GM20000 (cell line): ENCODE measurements at regions not wholly inside any gene's neighbourhood (a gene's known extent, or its start where the extent isn't known, plus 50 kb on each side); places are given as distances from the start of the nearest gene placed in this dataset.

Source experiments
- DNase-seq: peaks from one replicate; pipeline ENCODE4 v3.0.0; 2012; ENCODE audit warnings: low spot score
- TF ChIP-seq, protein P1 (sequence below): IDR thresholded peaks from 2 replicates; pipeline ENCODE4 v1.5.1; 2012; ENCODE audit warnings: mild to moderate bottlenecking, control low read depth; ENCODE audit errors: extremely low read depth, missing control alignments

DNA sequence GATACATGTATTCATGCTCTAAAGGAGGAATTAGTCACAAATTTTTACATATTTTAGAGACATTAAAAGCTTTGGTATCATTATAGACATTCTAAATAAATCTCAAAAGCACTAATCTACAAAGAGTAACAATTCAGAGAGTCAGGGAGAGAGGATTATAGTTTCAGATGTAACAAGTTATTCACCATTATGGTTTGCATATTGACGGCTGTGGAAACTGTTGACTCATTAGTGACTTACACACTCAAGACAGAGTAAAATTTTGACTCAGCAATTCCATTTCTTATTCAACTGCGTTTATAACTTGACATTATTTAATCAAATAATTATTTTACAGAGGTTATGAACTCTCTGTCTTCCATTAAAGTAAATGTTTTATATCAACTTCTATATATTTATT lies 95.4 kb upstream of the SEMA3C start:
- no peak for DNase-seq
- TF ChIP-seq, protein P1, sequence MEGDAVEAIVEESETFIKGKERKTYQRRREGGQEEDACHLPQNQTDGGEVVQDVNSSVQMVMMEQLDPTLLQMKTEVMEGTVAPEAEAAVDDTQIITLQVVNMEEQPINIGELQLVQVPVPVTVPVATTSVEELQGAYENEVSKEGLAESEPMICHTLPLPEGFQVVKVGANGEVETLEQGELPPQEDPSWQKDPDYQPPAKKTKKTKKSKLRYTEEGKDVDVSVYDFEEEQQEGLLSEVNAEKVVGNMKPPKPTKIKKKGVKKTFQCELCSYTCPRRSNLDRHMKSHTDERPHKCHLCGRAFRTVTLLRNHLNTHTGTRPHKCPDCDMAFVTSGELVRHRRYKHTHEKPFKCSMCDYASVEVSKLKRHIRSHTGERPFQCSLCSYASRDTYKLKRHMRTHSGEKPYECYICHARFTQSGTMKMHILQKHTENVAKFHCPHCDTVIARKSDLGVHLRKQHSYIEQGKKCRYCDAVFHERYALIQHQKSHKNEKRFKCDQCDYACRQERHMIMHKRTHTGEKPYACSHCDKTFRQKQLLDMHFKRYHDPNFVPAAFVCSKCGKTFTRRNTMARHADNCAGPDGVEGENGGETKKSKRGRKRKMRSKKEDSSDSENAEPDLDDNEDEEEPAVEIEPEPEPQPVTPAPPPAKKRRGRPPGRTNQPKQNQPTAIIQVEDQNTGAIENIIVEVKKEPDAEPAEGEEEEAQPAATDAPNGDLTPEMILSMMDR = no peak

DNA sequence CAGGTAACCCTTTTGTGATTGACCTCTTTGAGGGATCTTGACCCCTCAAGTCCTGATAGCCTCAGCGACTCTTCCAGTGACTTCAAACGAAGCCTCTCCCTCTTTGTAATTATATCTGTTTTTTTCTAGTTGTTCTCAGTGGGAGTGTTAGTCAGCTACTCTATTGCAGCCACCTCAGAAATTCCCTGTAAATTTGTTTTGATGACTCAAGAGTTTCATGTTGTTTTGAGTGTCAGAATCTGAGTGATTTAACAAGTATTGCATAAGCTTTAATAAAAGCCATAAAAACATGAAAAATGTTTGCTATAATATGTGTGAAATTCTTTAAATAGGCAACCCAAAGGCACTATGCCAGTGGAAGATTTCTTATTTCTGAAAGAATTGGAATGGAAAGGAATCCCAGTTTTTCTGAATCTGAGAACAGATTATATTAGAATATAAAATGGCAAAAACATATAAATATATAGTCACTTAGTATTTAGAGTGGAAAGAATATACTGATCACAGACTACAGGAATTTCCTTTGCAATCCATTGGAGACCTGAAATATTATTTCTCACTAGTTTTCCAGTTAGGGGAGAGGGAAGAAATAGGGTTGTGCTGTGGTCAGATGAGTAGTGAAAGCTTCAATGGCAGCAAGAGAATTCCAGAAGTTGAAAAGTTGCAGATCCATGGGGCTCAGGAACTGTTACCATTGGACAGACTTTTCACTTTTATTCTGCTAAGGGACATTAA lies 94.4 kb upstream of the SEMA3C start:
- TF ChIP-seq, protein P1 = no peak
- no peak for DNase-seq

DNA sequence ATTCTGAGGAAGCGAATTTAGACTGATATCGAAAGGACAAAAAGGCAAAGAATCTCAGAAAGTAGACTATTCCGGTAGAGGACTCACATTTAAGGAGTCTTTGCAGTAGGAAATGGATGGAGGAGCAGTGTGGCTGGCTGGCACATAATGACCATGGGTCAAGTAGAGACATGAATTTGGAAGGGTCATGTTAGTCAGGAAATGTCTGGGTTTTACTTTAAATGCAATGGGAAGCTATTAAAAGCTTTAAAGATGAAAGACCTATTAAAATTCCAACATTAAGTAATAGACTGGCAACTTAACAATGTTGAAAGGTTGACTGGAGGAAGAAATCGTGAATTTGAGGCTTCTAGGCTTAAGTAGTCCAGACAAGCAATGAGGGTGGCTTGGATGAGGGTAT lies 90.0 kb upstream of the SEMA3C start:
- TF ChIP-seq, protein P1 = no peak
- no peak for DNase-seq

GRCh38 chr7:81007051-81007450 lies 88.2 kb upstream of the SEMA3C start:
- TF ChIP-seq, protein P1 = no peak
- DNase-seq = no peak

GRCh38 chr7:81005254-81005653 lies 86.4 kb upstream of the SEMA3C start:
- TF ChIP-seq, protein P1 = no peak
- no peak for DNase-seq

- no peak for DNase-seq
- TF ChIP-seq, protein P1 = no peak
Observed at GRCh38 chr7:81004098-81004497, 85.2 kb upstream of the SEMA3C start.

DNA sequence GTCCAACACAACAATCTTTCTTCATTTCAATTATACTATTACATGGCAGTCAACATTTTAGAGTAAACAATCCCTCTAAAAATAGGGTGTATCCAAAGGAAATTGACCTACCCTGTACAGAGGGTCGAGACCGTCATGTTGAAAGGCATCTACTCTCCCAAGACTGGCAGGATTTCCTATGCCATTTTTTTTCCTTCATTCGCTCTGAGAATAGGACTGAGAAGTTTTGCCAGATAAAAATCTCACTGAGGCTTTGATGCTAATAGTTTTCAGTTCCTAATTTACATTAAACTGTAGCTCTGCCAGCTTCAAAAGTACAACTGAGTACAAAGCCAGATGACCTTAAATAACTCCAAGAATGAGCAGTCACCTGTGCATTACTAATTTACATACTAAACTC lies 84.5 kb upstream of the SEMA3C start:
- no peak for DNase-seq
- TF ChIP-seq, protein P1 = no peak
